A673 (cell line): ENCODE measurements at regions not wholly inside any gene's neighbourhood (a gene's known extent, or its start where the extent isn't known, plus 50 kb on each side); places are given as distances from the start of the nearest gene placed in this dataset.
"Not testable (repeated sequence)": the region's sequence is repeated elsewhere in the genome, so short reads cannot be mapped to it uniquely, and the experiment has no call there.

ENCODE experiments used
- BruUV-seq: library from RNA; stranded (reverse); fragments of 400-500 nt; replicated peaks from 2 replicates; lab custom pipeline; 2021; lab: Mats Ljungman, UMichigan
- CTCF ChIA-PET: fragments of 300-600 bp; sonication (Branson Sonifier 250); formaldehyde crosslinking; loops from one replicate; lab custom pipeline; 2022; ENCODE audit warnings: antibody characterized with exemption; lab: Charles Lee
- POLR2A ChIA-PET: fragments of 300-600 bp; sonication (Branson Sonifier 250); formaldehyde crosslinking; loops from one replicate; lab custom pipeline; 2022; ENCODE audit warnings: antibody characterized with exemption; ENCODE audit not compliant: low non-redundant PET; lab: Charles Lee
- DNase-seq: peaks from one replicate; pipeline ENCODE4 v3.0.0-alpha.2; 2015; ENCODE audit warnings: low spot score
- H3K27ac ChIP-seq: fragments of 200-600 bp; sonication (generic); 2 replicates; pipeline ENCODE4 v1.5.1; 2016; ENCODE audit warnings: mixed run types, low read depth, mild to moderate bottlenecking, mixed read lengths, antibody characterized with exemption, low read length; ENCODE audit not compliant: poor library complexity, severe bottlenecking
- H3K27me3 ChIP-seq: fragments of 200-600 bp; sonication (generic); replicated peaks from 2 replicates; pipeline ENCODE4 v1.6.1; 2017; ENCODE audit warnings: mixed run types, low read depth, mild to moderate bottlenecking, mixed read lengths, antibody characterized with exemption, low read length; ENCODE audit not compliant: insufficient read depth, poor library complexity
- H3K36me3 ChIP-seq: fragments of 200-600 bp; sonication (generic); 2 replicates; pipeline ENCODE4 v1.6.1; 2016; ENCODE audit warnings: mixed run types, mild to moderate bottlenecking, mixed read lengths, antibody characterized with exemption, low read length; ENCODE audit not compliant: insufficient read depth, poor library complexity, severe bottlenecking
- H3K4me1 ChIP-seq: fragments of 200-600 bp; sonication (generic); 2 replicates; pipeline ENCODE4 v1.6.1; 2017; ENCODE audit warnings: mixed run types, mild to moderate bottlenecking, mixed read lengths, antibody characterized with exemption, low read length; ENCODE audit not compliant: insufficient read depth, poor library complexity, severe bottlenecking
- H3K4me3 ChIP-seq: fragments of 200-600 bp; sonication (generic); 2 replicates; pipeline ENCODE4 v1.5.1; 2016; ENCODE audit warnings: low read depth, mixed run types, mild to moderate bottlenecking, mixed read lengths, low read length; ENCODE audit not compliant: poor library complexity, severe bottlenecking
- H3K9me3 ChIP-seq: fragments of 200-600 bp; sonication (generic); 2 replicates; pipeline ENCODE4 v1.6.1; 2016; ENCODE audit warnings: mixed run types, low read depth, mild to moderate bottlenecking, mixed read lengths, antibody characterized with exemption, low read length; ENCODE audit not compliant: poor library complexity, severe bottlenecking
- CTCF ChIP-seq: fragments of 300-800, 200-600 bp; sonication (generic); conservative IDR thresholded peaks from 2 replicates; pipeline ENCODE4 v1.5.1; 2017; ENCODE audit warnings: low read depth, mild to moderate bottlenecking, antibody characterized with exemption, low read length, moderate library complexity, mixed read lengths
- EZH2 ChIP-seq: fragments of 200-600 bp; sonication (generic); IDR thresholded peaks from 2 replicates; pipeline ENCODE4 v1.6.1; 2017; ENCODE audit warnings: borderline replicate concordance, low read depth, mild to moderate bottlenecking, mixed read lengths, antibody characterized with exemption, low read length; ENCODE audit not compliant: poor library complexity, severe bottlenecking
- intact Hi-C: fragments of 100-400 bp; cut with micrococcal nuclease; formaldehyde crosslinking; loops from one replicate; pipeline ENCODE4 v1.10.0; 2022; ENCODE audit not compliant: unreplicated experiment

- BruUV-seq, H3K27me3 ChIP-seq, H3K36me3 ChIP-seq, intact Hi-C loops, H3K4me3 ChIP-seq, H3K27ac ChIP-seq, H3K4me1 ChIP-seq, DNase-seq, POLR2A ChIA-PET, CTCF ChIA-PET: not testable (repeated sequence)
- H3K9me3 ChIP-seq = peaks cover 52% of the 10 kb centered on the region
These were observed 4791.1 kb upstream of the OR11H1 start for GRCh38 chr22:10736879-10737278.

GRCh38 chr22:10737931-10738330, 4790.1 kb upstream of the OR11H1 start:
- H3K9me3 ChIP-seq = peaks cover 56% of the 10 kb centered on the region
- H3K4me1 ChIP-seq, H3K36me3 ChIP-seq, BruUV-seq, H3K27me3 ChIP-seq, H3K27ac ChIP-seq, H3K4me3 ChIP-seq, POLR2A ChIA-PET, intact Hi-C loops, CTCF ChIA-PET, DNase-seq: not testable (repeated sequence)

GRCh38 chr22:10741210-10741609, 4786.8 kb upstream of the OR11H1 start:
- ChIA-PET CTCF (no interaction called here), POLR2A (no interaction called here)
- intact Hi-C loops = no loop called here
- TF ChIP-seq CTCF (no peak), EZH2 (no peak)
- no peaks in the 10 kb centered on the region for H3K27me3 ChIP-seq
- no peak for DNase-seq
- no peaks in the 10 kb centered on the region for H3K4me1 ChIP-seq
- no peaks in the 10 kb centered on the region for H3K36me3 ChIP-seq
- no TSS peak for BruUV-seq
- no peak overlapping the region for H3K4me3 ChIP-seq
- H3K27ac ChIP-seq = no peak overlapping the region
- H3K9me3 ChIP-seq = peaks cover 49% of the 10 kb centered on the region

- H3K27ac ChIP-seq, POLR2A ChIA-PET, H3K4me3 ChIP-seq, CTCF ChIA-PET, H3K27me3 ChIP-seq, BruUV-seq, H3K36me3 ChIP-seq, H3K4me1 ChIP-seq, DNase-seq, intact Hi-C loops: not testable (repeated sequence)
- H3K9me3 ChIP-seq = peaks cover 46% of the 10 kb centered on the region
These were observed 4786.0 kb upstream of the OR11H1 start for GRCh38 chr22:10741776-10742630.

GRCh38 chr22:10746382-10746781, 4781.6 kb upstream of the OR11H1 start:
- intact Hi-C loops, DNase-seq, H3K36me3 ChIP-seq, POLR2A ChIA-PET, BruUV-seq, H3K27me3 ChIP-seq, H3K4me3 ChIP-seq, H3K27ac ChIP-seq, H3K4me1 ChIP-seq, CTCF ChIA-PET: not testable (repeated sequence)
- peaks cover 29% of the 10 kb centered on the region for H3K9me3 ChIP-seq

- H3K4me3 ChIP-seq, BruUV-seq, intact Hi-C loops, H3K36me3 ChIP-seq, H3K27ac ChIP-seq, CTCF ChIA-PET, DNase-seq, POLR2A ChIA-PET, H3K27me3 ChIP-seq, H3K4me1 ChIP-seq: not testable (repeated sequence)
- peaks cover 29% of the 10 kb centered on the region for H3K9me3 ChIP-seq
These were observed 4780.8 kb upstream of the OR11H1 start for GRCh38 chr22:10747227-10747626.

- intact Hi-C loops, H3K36me3 ChIP-seq, CTCF ChIA-PET, POLR2A ChIA-PET, H3K4me1 ChIP-seq, H3K27ac ChIP-seq, DNase-seq, H3K27me3 ChIP-seq, BruUV-seq, H3K4me3 ChIP-seq: not testable (repeated sequence)
- H3K9me3 ChIP-seq = peaks cover 31% of the 10 kb centered on the region
These were observed 4779.2 kb upstream of the OR11H1 start for GRCh38 chr22:10748751-10749150.
